Activated gamma-delta T cell treated with Interleukin-2 at 50 U/mL for 16 hours (primary cell): ENCODE measurements at regions not wholly inside any gene's neighbourhood (a gene's known extent, or its start where the extent isn't known, plus 50 kb on each side); places are given as distances from the start of the nearest gene placed in this dataset.

Source experiments
- DNase-seq: peaks from one replicate; pipeline ENCODE4 v3.0.0-alpha.2; 2020

GRCh38 chr15:77818484-77819047 lies 185.9 kb upstream of the LINGO1 start:
- DNase-seq: no peak

GRCh38 chr15:77817434-77817833 lies 184.7 kb upstream of the LINGO1 start:
- no peak for DNase-seq

GRCh38 chr15:77816983-77817382 lies 184.3 kb upstream of the LINGO1 start:
- DNase-seq: no peak

- no peak for DNase-seq
These were observed 182.3 kb upstream of the LINGO1 start for GRCh38 chr15:77815015-77815414.

GRCh38 chr15:77812664-77813063 lies 180.0 kb upstream of the LINGO1 start:
- DNase-seq: no peak

- no peak for DNase-seq
These were observed 178.6 kb upstream of the LINGO1 start for GRCh38 chr15:77811270-77811669.

- DNase-seq: no peak
These were observed 177.4 kb upstream of the LINGO1 start for GRCh38 chr15:77810130-77810571.

- DNase-seq: no peak
These were observed 176.0 kb upstream of the LINGO1 start for GRCh38 chr15:77808581-77809177.

GRCh38 chr15:77808075-77808474 lies 175.4 kb upstream of the LINGO1 start:
- no peak for DNase-seq

GRCh38 chr15:77807611-77808010 lies 174.9 kb upstream of the LINGO1 start:
- DNase-seq: no peak

- DNase-seq: no peak
These were observed 174.4 kb upstream of the LINGO1 start for GRCh38 chr15:77807115-77807514.

GRCh38 chr15:77804210-77804609 lies 171.5 kb upstream of the LINGO1 start:
- DNase-seq: no peak

GRCh38 chr15:77803487-77803886 lies 170.8 kb upstream of the LINGO1 start:
- DNase-seq: no peak

- DNase-seq: no peak
These were observed 167.6 kb upstream of the LINGO1 start for GRCh38 chr15:77800305-77800704.

GRCh38 chr15:77798847-77799246 lies 166.1 kb upstream of the LINGO1 start:
- DNase-seq: no peak

GRCh38 chr15:77798151-77798835 lies 165.6 kb upstream of the LINGO1 start:
- DNase-seq: no peak

GRCh38 chr15:77797270-77797669 lies 164.6 kb upstream of the LINGO1 start:
- DNase-seq: no peak

- DNase-seq: no peak
These were observed 163.5 kb upstream of the LINGO1 start for GRCh38 chr15:77796046-77796729.

- DNase-seq: no peak
These were observed 162.7 kb upstream of the LINGO1 start for GRCh38 chr15:77795446-77795845.

GRCh38 chr15:77791941-77792340 lies 159.2 kb upstream of the LINGO1 start:
- DNase-seq: no peak

GRCh38 chr15:77790481-77790880 lies 157.8 kb upstream of the LINGO1 start:
- DNase-seq: no peak

- no peak for DNase-seq
These were observed 154.2 kb upstream of the LINGO1 start for GRCh38 chr15:77786956-77787355.

GRCh38 chr15:77786181-77786890 lies 153.6 kb upstream of the LINGO1 start:
- DNase-seq: no peak
